Kidney glomerular epithelial cell (primary cell): ENCODE measurements at regions not wholly inside any gene's neighbourhood (a gene's known extent, or its start where the extent isn't known, plus 50 kb on each side); places are given as distances from the start of the nearest gene placed in this dataset.
"Not testable (repeated sequence)": the region's sequence is repeated elsewhere in the genome, so short reads cannot be mapped to it uniquely, and the experiment has no call there.

Source experiments
- DNase-seq: peaks from one replicate; lab custom pipeline; 2025; lab: John Stamatoyannopoulos, UW

- DNase-seq: no peak
These were observed 166.0 kb downstream of the RFPL4B start for GRCh38 chr6:112513175-112513574.

- DNase-seq: no peak
These were observed 175.5 kb downstream of the RFPL4B start for GRCh38 chr6:112522587-112522986.

GRCh38 chr6:112524071-112524470 lies 176.9 kb downstream of the RFPL4B start:
- no peak for DNase-seq

GRCh38 chr6:112525749-112526148 lies 178.6 kb downstream of the RFPL4B start:
- DNase-seq: no peak

- DNase-seq: no peak
These were observed 179.5 kb downstream of the RFPL4B start for GRCh38 chr6:112526594-112526993.

GRCh38 chr6:112528306-112528705 lies 181.2 kb downstream of the RFPL4B start:
- DNase-seq: not testable (repeated sequence)

- DNase-seq: no peak
These were observed 188.7 kb downstream of the RFPL4B start for GRCh38 chr6:112535816-112536215.

GRCh38 chr6:112539355-112539754 lies 192.2 kb downstream of the RFPL4B start:
- no peak for DNase-seq

GRCh38 chr6:112541847-112542246 lies 194.7 kb downstream of the RFPL4B start:
- not testable (repeated sequence) for DNase-seq

GRCh38 chr6:112547321-112548085 lies 200.4 kb downstream of the RFPL4B start:
- DNase-seq: not testable (repeated sequence)

- DNase-seq: no peak
These were observed 202.6 kb downstream of the RFPL4B start for GRCh38 chr6:112549749-112550148.

- no peak for DNase-seq
These were observed 210.3 kb downstream of the RFPL4B start for GRCh38 chr6:112557435-112557834.

- DNase-seq: no peak
These were observed 210.8 kb downstream of the RFPL4B start for GRCh38 chr6:112557961-112558360.

GRCh38 chr6:112560651-112561050 lies 213.5 kb downstream of the RFPL4B start:
- DNase-seq: no peak

GRCh38 chr6:112562301-112563231 lies 215.4 kb downstream of the RFPL4B start:
- DNase-seq: peak; percentile 48

GRCh38 chr6:112563368-112563767 lies 216.2 kb downstream of the RFPL4B start:
- peak; percentile 87 for DNase-seq

GRCh38 chr6:112568066-112568465 lies 220.9 kb downstream of the RFPL4B start:
- no peak for DNase-seq

- no peak for DNase-seq
These were observed 224.5 kb downstream of the RFPL4B start for GRCh38 chr6:112571488-112572270.

GRCh38 chr6:112574190-112574589 lies 227.1 kb downstream of the RFPL4B start:
- DNase-seq: no peak

- DNase-seq: no peak
These were observed 228.2 kb downstream of the RFPL4B start for GRCh38 chr6:112575309-112575834.

GRCh38 chr6:112576423-112576822 lies 229.3 kb downstream of the RFPL4B start:
- no peak for DNase-seq

- DNase-seq: no peak
These were observed 232.5 kb downstream of the RFPL4B start for GRCh38 chr6:112579601-112580000.
